ENCODE measurements at regions not wholly inside any gene's neighbourhood (a gene's known extent, or its start where the extent isn't known, plus 50 kb on each side); places are given as distances from the start of the nearest gene placed in this dataset.

- TF ChIP-seq STAT1 (IDR thresholded peaks at IDR 0.05; ENCODE audit: unreplicated experiment) = no peak
- TF ChIP-seq, protein P1, sequence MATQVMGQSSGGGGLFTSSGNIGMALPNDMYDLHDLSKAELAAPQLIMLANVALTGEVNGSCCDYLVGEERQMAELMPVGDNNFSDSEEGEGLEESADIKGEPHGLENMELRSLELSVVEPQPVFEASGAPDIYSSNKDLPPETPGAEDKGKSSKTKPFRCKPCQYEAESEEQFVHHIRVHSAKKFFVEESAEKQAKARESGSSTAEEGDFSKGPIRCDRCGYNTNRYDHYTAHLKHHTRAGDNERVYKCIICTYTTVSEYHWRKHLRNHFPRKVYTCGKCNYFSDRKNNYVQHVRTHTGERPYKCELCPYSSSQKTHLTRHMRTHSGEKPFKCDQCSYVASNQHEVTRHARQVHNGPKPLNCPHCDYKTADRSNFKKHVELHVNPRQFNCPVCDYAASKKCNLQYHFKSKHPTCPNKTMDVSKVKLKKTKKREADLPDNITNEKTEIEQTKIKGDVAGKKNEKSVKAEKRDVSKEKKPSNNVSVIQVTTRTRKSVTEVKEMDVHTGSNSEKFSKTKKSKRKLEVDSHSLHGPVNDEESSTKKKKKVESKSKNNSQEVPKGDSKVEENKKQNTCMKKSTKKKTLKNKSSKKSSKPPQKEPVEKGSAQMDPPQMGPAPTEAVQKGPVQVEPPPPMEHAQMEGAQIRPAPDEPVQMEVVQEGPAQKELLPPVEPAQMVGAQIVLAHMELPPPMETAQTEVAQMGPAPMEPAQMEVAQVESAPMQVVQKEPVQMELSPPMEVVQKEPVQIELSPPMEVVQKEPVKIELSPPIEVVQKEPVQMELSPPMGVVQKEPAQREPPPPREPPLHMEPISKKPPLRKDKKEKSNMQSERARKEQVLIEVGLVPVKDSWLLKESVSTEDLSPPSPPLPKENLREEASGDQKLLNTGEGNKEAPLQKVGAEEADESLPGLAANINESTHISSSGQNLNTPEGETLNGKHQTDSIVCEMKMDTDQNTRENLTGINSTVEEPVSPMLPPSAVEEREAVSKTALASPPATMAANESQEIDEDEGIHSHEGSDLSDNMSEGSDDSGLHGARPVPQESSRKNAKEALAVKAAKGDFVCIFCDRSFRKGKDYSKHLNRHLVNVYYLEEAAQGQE (IDR thresholded peaks at IDR 0.05; ENCODE audit: unreplicated experiment) = no peak
- TF ChIP-seq CREB1 (CRISPR knock-in tag; IDR thresholded peaks at IDR 0.05; ENCODE audit: low read depth) = no peak
- TF ChIP-seq, protein P2, sequence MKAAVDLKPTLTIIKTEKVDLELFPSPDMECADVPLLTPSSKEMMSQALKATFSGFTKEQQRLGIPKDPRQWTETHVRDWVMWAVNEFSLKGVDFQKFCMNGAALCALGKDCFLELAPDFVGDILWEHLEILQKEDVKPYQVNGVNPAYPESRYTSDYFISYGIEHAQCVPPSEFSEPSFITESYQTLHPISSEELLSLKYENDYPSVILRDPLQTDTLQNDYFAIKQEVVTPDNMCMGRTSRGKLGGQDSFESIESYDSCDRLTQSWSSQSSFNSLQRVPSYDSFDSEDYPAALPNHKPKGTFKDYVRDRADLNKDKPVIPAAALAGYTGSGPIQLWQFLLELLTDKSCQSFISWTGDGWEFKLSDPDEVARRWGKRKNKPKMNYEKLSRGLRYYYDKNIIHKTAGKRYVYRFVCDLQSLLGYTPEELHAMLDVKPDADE (IDR thresholded peaks at IDR 0.05) = no peak
- no peak for TF ChIP-seq NANOG (IDR thresholded peaks at IDR 0.05; ENCODE audit: borderline replicate concordance)
- TF ChIP-seq POLR2AphosphoS5 (IDR thresholded peaks at IDR 0.05; ENCODE audit: low read depth) = no peak
- TF ChIP-seq EZH2phosphoT487 (IDR thresholded peaks at IDR 0.05; ENCODE audit: unreplicated experiment) = no peak
- TF ChIP-seq ZNF114 (CRISPR knock-in tag; IDR thresholded peaks at IDR 0.05) = no peak
These were observed 113.8 kb upstream of the COL1A2 start (continued) for GRCh38 chr7:94280851-94281250.

GRCh38 chr7:94284104-94284503, 110.6 kb upstream of the COL1A2 start:
- H2AFZ ChIP-seq = no peak overlapping the region
- no peak overlapping the region for H3K27ac ChIP-seq (ENCODE audit: low read depth)
- Mint-ChIP-seq H3K4me3 (no peak overlapping the region), H3K9me3 (no peaks in the 10 kb centered on the region), H3K36me3 (ENCODE audit: low read depth) (no peaks in the 10 kb centered on the region), H3K27ac (no peak overlapping the region), H3K27me3 (ENCODE audit: insufficient read depth, low read depth, poor library complexity) (no peaks in the 10 kb centered on the region), H3K4me1 (peaks cover under 1% of the 10 kb centered on the region; the same call in 2 of the 3 replicates)
- no peaks in the 10 kb centered on the region for H3K4me1 ChIP-seq (ENCODE audit: insufficient read depth)
- ATAC-seq (no peak), DNase-seq (ENCODE audit: low spot score) (no peak)
- H3K79me2 ChIP-seq (replicated peaks; ENCODE audit: insufficient read depth) = no peaks in the 10 kb centered on the region
- H3K4me3 ChIP-seq = no peak overlapping the region
- no peaks in the 10 kb centered on the region for H3K36me3 ChIP-seq (ENCODE audit: insufficient read depth)
- H3K4me2 ChIP-seq = no peak overlapping the region
- no peaks in the 10 kb centered on the region for H3K9me2 ChIP-seq (ENCODE audit: insufficient read depth)
- no peaks in the 10 kb centered on the region for H3F3A ChIP-seq (replicated peaks; ENCODE audit: low read depth)
- no peaks in the 10 kb centered on the region for H4K20me1 ChIP-seq (replicated peaks; ENCODE audit: insufficient read depth)
- no peak for TF ChIP-seq EZH2 (IDR thresholded peaks at IDR 0.05; ENCODE audit: low read depth, unreplicated experiment)
- no peak for TF ChIP-seq NANOG (IDR thresholded peaks at IDR 0.05; ENCODE audit: borderline replicate concordance)
- TF ChIP-seq, protein P1 (IDR thresholded peaks at IDR 0.05; ENCODE audit: unreplicated experiment) = no peak
- no peak for TF ChIP-seq JUNB (IDR thresholded peaks at IDR 0.05; ENCODE audit: unreplicated experiment)
- TF ChIP-seq, protein P3, sequence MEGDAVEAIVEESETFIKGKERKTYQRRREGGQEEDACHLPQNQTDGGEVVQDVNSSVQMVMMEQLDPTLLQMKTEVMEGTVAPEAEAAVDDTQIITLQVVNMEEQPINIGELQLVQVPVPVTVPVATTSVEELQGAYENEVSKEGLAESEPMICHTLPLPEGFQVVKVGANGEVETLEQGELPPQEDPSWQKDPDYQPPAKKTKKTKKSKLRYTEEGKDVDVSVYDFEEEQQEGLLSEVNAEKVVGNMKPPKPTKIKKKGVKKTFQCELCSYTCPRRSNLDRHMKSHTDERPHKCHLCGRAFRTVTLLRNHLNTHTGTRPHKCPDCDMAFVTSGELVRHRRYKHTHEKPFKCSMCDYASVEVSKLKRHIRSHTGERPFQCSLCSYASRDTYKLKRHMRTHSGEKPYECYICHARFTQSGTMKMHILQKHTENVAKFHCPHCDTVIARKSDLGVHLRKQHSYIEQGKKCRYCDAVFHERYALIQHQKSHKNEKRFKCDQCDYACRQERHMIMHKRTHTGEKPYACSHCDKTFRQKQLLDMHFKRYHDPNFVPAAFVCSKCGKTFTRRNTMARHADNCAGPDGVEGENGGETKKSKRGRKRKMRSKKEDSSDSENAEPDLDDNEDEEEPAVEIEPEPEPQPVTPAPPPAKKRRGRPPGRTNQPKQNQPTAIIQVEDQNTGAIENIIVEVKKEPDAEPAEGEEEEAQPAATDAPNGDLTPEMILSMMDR (conservative IDR thresholded peaks at IDR 0.05; ENCODE audit: low read depth in 2 of 2) = no peak
- TF ChIP-seq EZH2phosphoT487 (IDR thresholded peaks at IDR 0.05; ENCODE audit: unreplicated experiment) = no peak
- TF ChIP-seq, protein P2 (IDR thresholded peaks at IDR 0.05) = no peak
- TF ChIP-seq ZNF331 (CRISPR knock-in tag; IDR thresholded peaks at IDR 0.05; ENCODE audit: low read depth) = no peak
- no peak for TF ChIP-seq POLR2AphosphoS5 (IDR thresholded peaks at IDR 0.05; ENCODE audit: low read depth)
- H3K27me3 ChIP-seq (ENCODE audit: insufficient read depth) = no peaks in the 10 kb centered on the region
